ENCODE measurements at regions not wholly inside any gene's neighbourhood (a gene's known extent, or its start where the extent isn't known, plus 50 kb on each side); places are given as distances from the start of the nearest gene placed in this dataset.

- no peaks in the 10 kb centered on the region for H3K27me3 ChIP-seq (ENCODE audit: insufficient read depth, low read depth, low read length)
- H2AFZ ChIP-seq (ENCODE audit: low read depth, low read length): no peak overlapping the region
- no peaks in the 10 kb centered on the region for H4K20me1 ChIP-seq (ENCODE audit: insufficient read depth)
- H3K4me2 ChIP-seq (ENCODE audit: low read length): no peak overlapping the region
- TF ChIP-seq REST (IDR thresholded peaks at IDR 0.05; ENCODE audit: borderline replicate concordance) (no peak), SMC3 (conservative IDR thresholded peaks at IDR 0.05; ENCODE audit: poor library complexity) (no peak), TAF1 (IDR thresholded peaks at IDR 0.05; ENCODE audit: low read depth) (no peak), CTCF (IDR thresholded peaks at IDR 0.05; ENCODE audit: poor library complexity, severe bottlenecking) (no peak), EP300 (conservative IDR thresholded peaks at IDR 0.05; ENCODE audit: poor library complexity, severe bottlenecking) (no peak), RAD21 (conservative IDR thresholded peaks at IDR 0.05) (no peak), EZH2 (IDR thresholded peaks at IDR 0.05; ENCODE audit: borderline replicate concordance, insufficient read depth, low read length, poor library complexity, severe bottlenecking) (no peak), POLR2AphosphoS5 (IDR thresholded peaks at IDR 0.05) (no peak), MXI1 (conservative IDR thresholded peaks at IDR 0.05; ENCODE audit: poor library complexity, severe bottlenecking) (no peak)
- no peak overlapping the region for H3K4me3 ChIP-seq (ENCODE audit: low read length)
- H3F3A ChIP-seq (ENCODE audit: insufficient read depth, low read length, poor library complexity, severe bottlenecking): no peaks in the 10 kb centered on the region
- no peaks in the 10 kb centered on the region for H3K79me2 ChIP-seq (replicated peaks; ENCODE audit: insufficient read depth, low read length)
- no peaks in the 10 kb centered on the region for H3K9me3 ChIP-seq (ENCODE audit: low read length)
- no peak overlapping the region for H3K27ac ChIP-seq (ENCODE audit: low read length)
- no peak overlapping the region for H3K9ac ChIP-seq (ENCODE audit: low read length)
- H3K36me3 ChIP-seq (ENCODE audit: insufficient read depth, low read length): no peaks in the 10 kb centered on the region
- no peaks in the 10 kb centered on the region for H3K9me2 ChIP-seq (ENCODE audit: insufficient read depth, low read length)
Observed at GRCh38 chr2:182615036-182615435, 101.0 kb upstream of the DNAJC10 start.

GRCh38 chr2:182616471-182617393 is 99.3 kb upstream of the DNAJC10 start:
- H3K36me3 ChIP-seq (ENCODE audit: insufficient read depth, low read length): no peaks in the 10 kb centered on the region
- no peaks in the 10 kb centered on the region for H4K20me1 ChIP-seq (ENCODE audit: insufficient read depth)
- H3K9me2 ChIP-seq (ENCODE audit: insufficient read depth, low read length): no peaks in the 10 kb centered on the region
- no peak overlapping the region for H3K4me2 ChIP-seq (ENCODE audit: low read length)
- H3K4me3 ChIP-seq (ENCODE audit: low read length): no peak overlapping the region
- no peaks in the 10 kb centered on the region for H3K27me3 ChIP-seq (ENCODE audit: insufficient read depth, low read depth, low read length)
- no peak for TF ChIP-seq SMC3 (conservative IDR thresholded peaks at IDR 0.05; ENCODE audit: poor library complexity)
- TF ChIP-seq EP300 (conservative IDR thresholded peaks at IDR 0.05; ENCODE audit: poor library complexity, severe bottlenecking): no peak
- no peak for TF ChIP-seq REST (IDR thresholded peaks at IDR 0.05; ENCODE audit: borderline replicate concordance)
- no peaks in the 10 kb centered on the region for H3K9me3 ChIP-seq (ENCODE audit: low read length)
- H3K27ac ChIP-seq (ENCODE audit: low read length): no peak overlapping the region
- H3F3A ChIP-seq (ENCODE audit: insufficient read depth, low read length, poor library complexity, severe bottlenecking): no peaks in the 10 kb centered on the region
- no peak overlapping the region for H3K9ac ChIP-seq (ENCODE audit: low read length)
- no peaks in the 10 kb centered on the region for H3K79me2 ChIP-seq (replicated peaks; ENCODE audit: insufficient read depth, low read length)
- H2AFZ ChIP-seq (ENCODE audit: low read depth, low read length): no peak overlapping the region

All from neural cell (in vitro differentiated cells).